CD4-positive, alpha-beta T cell treated with Interleukin-21 for 1 hour (primary cell): ENCODE measurements at regions not wholly inside any gene's neighbourhood (a gene's known extent, or its start where the extent isn't known, plus 50 kb on each side); places are given as distances from the start of the nearest gene placed in this dataset.

Experiments
- DNase-seq: peaks from one replicate; pipeline ENCODE4 v3.0.0-alpha.2; 2020

- no peak for DNase-seq
Observed at GRCh38 chr2:239905884-239906654, 119.1 kb downstream of the NDUFA10 start.

GRCh38 chr2:239905306-239905705, 119.8 kb downstream of the NDUFA10 start:
- DNase-seq, result no peak

DNA sequence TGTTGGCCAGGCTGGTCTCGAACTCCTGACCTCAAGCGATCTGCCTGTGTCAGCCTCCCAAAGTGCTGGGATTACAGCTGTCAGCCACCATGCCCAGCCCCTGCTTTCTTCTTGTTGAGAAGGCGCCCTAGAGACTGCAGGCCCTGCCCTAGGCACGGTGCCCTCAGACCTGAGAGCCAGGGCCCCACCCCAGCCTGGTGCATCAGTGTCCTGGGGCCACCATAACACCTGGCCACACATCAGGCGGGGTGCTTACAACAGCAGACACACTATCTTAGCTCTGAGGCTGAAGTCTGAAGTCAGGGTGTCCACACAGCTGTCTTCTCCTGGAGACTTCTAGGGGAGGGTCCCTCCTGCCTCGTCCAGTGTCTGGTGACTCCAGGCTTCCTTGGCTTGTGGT, 120.6 kb downstream of the NDUFA10 start:
- no peak for DNase-seq

DNA sequence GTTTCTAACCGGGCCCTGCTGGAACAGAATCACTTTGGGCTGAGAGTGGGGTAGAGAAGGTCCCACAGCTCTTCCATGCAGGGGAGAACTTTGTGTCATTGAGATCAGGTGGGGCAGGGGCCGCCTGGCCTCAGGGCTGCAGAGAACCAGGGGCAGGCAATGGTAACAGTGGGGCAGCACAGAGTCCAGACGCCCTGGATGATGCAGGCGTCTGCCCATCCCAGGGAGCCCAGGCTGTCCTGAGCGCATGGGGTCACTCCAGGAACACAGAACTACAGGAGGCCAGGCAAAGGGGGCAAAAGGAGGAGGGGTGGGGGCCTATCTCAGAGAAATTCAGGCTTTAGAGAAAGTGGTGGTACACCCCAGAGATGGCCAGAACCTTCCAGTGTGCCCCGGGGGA, 121.3 kb downstream of the NDUFA10 start:
- DNase-seq, result no peak

DNA sequence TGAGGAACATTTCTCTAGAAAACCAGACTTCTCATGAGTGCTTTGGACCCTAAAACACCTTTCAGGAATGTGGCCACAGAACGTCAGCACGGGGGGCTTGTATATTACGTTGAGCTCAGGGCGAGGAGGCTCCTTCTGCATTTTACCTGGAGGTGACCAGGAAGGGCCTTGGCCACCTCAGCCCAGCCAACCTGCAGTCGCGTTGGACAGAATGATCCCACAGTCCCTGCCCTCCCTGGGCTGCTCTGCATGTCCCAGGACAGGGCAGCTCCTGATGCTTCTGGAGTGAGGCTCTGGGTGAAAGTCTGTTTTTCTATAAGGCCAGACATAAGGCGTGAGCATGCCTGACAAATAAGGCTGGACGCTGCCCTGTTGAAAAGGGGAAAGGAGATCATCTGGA, 121.9 kb downstream of the NDUFA10 start:
- DNase-seq, result no peak

DNA sequence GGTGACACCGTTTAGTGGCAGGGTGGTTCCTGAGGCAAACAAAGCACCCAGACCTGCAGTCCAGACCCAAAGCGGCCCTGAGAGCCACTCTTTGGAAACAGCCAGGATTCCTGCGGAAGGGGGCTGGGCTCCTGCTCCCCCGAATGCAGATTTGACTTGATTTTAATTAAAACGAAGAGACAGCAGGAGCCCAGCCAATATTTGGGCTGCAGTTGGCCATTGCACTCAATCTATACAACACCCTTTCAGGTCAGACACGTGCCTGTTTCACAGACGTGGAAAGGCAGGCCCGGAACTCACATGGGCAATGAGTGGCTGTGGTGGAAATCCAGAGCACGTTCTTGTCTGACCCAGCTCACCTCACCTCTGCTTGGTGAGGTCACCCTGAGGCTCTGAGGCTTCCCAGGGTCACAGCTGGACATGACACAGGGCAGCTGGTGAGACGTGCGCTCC, 122.4 kb downstream of the NDUFA10 start:
- no peak for DNase-seq

DNA sequence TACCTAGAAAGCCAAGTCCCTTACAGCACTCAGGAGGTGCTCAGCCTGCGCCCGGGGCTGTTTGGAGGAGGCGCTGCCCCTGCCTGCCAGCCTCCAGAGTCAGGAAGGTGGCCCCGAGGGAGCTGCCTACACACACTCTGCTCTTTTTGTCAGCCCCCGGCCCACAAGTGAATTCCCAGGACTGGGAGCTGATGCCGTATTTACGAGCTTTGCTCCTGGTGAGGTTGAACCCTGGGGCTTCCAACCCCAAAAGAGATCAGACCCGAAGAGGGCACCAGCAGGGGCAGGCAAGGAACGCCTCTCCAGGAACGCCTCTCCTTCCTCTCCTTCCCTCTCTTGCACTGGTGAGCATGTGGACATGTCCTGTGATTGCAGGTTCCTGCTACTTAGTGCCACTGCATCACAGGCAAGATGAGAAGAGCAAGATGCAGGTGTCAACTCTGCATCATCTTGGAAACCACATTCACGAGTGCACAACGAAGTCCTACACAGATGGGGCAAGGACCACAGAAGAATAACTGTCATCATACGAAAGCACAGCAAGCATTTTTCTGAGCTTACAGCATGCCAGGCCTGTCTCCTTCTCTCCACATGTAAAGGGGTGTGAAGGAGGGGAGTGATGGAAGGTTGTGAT, 126.7 kb downstream of the NDUFA10 start:
- no peak for DNase-seq

DNA sequence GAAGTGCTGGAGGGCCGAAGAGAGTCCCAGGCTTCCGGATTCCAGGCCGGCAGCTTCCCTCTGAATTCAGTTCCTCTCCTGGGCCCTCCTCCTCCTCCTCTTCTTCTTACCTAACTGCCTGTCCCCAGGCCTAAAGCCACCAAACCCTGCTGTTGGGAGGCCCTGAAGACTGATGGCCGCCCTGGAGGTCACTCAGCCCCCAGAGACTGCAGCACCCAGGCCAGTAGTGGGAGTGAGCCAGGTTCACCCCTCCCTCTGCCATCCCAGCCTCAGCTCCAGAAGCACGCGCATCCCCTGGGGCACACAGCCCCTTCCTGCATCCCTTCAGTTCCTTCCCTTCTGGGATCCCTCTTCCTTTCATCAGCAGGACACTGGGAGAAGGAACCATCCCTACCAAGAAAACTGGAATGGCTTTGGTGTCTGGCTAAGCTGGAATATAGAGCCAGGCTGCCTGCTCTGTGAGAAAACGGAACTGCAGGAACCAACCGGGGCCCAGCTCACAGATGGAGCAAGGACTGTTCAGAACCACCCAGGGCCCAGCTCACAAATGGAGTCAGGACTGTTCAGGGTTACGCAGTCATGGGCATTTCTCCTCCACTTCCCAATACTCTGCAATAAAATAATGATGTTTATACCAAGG, 127.4 kb downstream of the NDUFA10 start:
- DNase-seq, result no peak

- no peak for DNase-seq
Observed at GRCh38 chr2:239896075-239896474, 129.1 kb downstream of the NDUFA10 start.

GRCh38 chr2:239895669-239896068, 129.5 kb downstream of the NDUFA10 start:
- DNase-seq, result peak; percentile 2

GRCh38 chr2:239895116-239895515, 130.0 kb downstream of the NDUFA10 start:
- no peak for DNase-seq

DNA sequence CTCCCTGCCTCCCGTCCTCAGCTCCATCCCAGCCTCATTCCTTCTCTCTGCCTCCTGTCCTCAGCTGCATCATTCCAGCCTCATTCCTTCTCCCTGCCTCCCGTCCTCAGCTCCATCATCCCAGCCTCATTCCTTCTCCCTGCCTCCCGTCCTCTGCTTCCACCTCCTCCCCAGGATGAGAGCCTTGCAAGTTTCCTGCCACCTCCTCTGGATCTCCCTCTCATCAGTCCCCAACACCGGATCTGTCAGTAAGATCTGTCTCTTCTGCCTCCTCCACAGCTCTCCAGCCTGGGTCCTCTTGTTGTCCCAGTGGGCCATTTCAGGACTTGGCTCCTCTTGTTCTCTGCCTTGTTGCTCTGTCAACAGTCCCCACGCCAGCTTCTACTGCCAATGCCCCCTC, 130.9 kb downstream of the NDUFA10 start:
- DNase-seq, result no peak

DNA sequence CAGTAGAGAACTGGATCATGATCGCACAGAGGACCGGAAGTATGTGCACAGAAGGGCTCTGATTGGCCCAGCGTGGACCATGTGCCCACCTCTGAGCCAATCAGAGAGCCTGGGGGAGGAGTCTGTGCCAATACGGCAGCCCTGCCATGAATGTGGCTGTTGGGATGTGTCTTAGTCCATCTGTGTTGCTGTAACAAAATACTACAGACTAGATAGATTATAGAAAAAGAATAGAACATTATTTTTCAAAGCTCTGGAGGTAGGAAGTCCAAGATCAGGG, 132.0 kb downstream of the NDUFA10 start:
- DNase-seq, result no peak

GRCh38 chr2:239892441-239893235, 132.5 kb downstream of the NDUFA10 start:
- no peak for DNase-seq

DNA sequence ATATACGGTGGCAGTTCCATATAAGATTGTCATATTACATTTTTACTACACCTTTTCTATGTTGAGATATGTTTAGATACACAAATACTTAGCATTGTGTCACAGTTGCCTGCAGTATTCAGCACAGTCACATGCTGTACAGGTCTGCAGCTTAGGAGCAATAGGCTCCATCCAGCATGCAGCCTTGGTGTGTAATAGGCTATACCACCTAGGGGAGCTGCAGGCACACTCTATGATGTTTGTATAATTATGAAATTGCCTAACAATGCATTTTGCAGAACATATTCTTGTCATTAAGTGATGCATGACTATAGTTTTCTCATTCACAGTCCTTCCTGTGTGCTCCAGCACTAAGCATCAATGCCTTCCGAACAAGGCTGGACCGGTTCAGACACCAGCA, 133.4 kb downstream of the NDUFA10 start:
- DNase-seq, result no peak

- no peak for DNase-seq
Observed at GRCh38 chr2:239890206-239890746, 134.9 kb downstream of the NDUFA10 start.

- DNase-seq, result no peak
Observed at GRCh38 chr2:239889641-239890121, 135.5 kb downstream of the NDUFA10 start.

- no peak for DNase-seq
Observed at GRCh38 chr2:239887604-239888003, 137.5 kb downstream of the NDUFA10 start.

DNA sequence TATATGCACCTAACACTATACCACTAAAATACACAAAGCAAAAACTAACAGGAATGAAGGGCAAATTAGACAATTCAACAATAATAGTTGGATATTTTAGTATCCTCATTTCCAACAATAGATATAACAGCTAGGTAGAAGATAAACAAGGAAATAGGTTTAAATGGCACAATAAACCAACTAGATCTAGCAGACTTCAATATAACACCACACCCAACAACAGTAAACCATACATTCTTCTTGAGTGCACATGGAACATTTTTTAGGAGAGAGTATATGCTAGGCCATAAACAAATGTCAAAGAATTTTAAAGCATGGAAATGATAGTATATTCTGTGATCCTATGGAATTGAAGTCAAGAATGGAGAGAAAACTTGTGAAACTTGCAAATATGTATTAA, 138.4 kb downstream of the NDUFA10 start:
- DNase-seq, result no peak

DNA sequence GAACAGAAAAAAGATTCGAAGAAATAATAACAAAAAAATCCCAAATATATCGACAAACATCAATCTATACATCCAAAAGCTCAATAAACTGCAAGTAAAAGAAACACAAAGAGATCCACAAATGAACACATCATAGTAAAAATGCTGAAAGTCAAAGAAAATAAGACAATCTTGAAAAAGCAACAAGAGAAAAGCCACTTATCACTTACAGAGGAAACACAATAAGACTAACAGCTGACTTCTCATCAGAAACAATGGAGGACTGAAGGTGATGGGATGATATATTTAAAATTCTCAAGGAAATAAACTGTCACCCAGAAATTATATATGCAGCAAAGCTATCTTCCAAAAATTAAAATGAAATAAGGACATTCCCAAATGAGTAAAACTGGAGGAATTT, 140.3 kb downstream of the NDUFA10 start:
- DNase-seq, result no peak

GRCh38 chr2:239884051-239884405, 141.1 kb downstream of the NDUFA10 start:
- no peak for DNase-seq

GRCh38 chr2:239883326-239884050, 141.7 kb downstream of the NDUFA10 start:
- no peak for DNase-seq

DNA sequence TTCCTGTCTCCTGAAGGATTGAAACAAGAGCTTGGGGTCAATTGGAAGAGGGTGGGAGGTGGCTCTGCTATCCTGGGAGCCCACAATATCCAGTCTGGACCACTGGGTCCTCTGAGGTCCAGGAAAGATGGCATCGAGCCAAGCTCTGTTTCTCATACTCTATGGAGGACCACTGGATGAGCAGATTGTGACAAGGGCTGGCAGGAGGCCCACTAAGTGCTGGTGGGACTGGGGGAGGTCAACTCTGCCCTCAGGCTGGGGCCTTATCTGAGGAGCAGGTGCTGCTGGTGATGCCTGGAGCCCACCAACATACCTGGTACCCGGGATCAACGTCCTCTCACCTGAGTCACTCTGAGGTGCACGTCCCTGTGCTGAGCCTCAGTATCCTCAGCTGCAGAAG, 142.4 kb downstream of the NDUFA10 start:
- no peak for DNase-seq
